Upper lobe of right lung (tissue), 1 donor: ENCODE measurements at regions not wholly inside any gene's neighbourhood (a gene's known extent, or its start where the extent isn't known, plus 50 kb on each side); places are given as distances from the start of the nearest gene placed in this dataset.

ENCODE experiments used
- ATAC-seq: fragments of 200-7000 bp; cut with Tn5 transposase; one replicate; pipeline ENCODE4 v1.9.1; 2020; ENCODE audit warnings: mild to moderate bottlenecking, moderate library complexity
- DNase-seq: peaks from one replicate; pipeline ENCODE4 v3.0.0-alpha.2; 2020
- H3K27ac ChIP-seq: fragments of 200-600 bp; one replicate; pipeline ENCODE4 v1.8.0; 2022
- H3K27me3 ChIP-seq: fragments of 200-600 bp; one replicate; pipeline ENCODE4 v1.8.0; 2022; ENCODE audit warnings: mild to moderate bottlenecking
- H3K36me3 ChIP-seq: fragments of 200-600 bp; one replicate; pipeline ENCODE4 v1.8.0; 2022
- H3K4me1 ChIP-seq: fragments of 200-600 bp; one replicate; pipeline ENCODE4 v1.8.0; 2022
- H3K4me3 ChIP-seq: fragments of 200-600 bp; one replicate; pipeline ENCODE4 v1.8.0; 2022; ENCODE audit warnings: mild to moderate bottlenecking
- H3K9me3 ChIP-seq: fragments of 200-600 bp; one replicate; pipeline ENCODE4 v1.8.0; 2022
- CTCF ChIP-seq: fragments of 200-600 bp; IDR thresholded peaks from one replicate; pipeline ENCODE4 v1.8.0; 2022; ENCODE audit warnings: antibody characterized with exemption
- intact Hi-C: fragments of 100-400 bp; cut with DNase I; formaldehyde crosslinking; loops from one replicate; pipeline ENCODE4 v1.11.0; 2022
- donor health status: DM: no; HTN: yes; CAD: no; lungs with severe emphysema.

GRCh38 chr12:19572920-19573558, 133.7 kb downstream of the AEBP2 start:
- peak; percentile 40 for TF ChIP-seq CTCF
- H3K27me3 ChIP-seq = no peaks in the 10 kb centered on the region
- peak; percentile 42 for ATAC-seq
- peak overlapping the region; percentile 27 for H3K27ac ChIP-seq
- no peaks in the 10 kb centered on the region for H3K36me3 ChIP-seq
- H3K4me3 ChIP-seq = no peak overlapping the region
- intact Hi-C loops = no loop called here
- DNase-seq = no peak
- H3K9me3 ChIP-seq = no peaks in the 10 kb centered on the region
- H3K4me1 ChIP-seq = peaks cover 29% of the 10 kb centered on the region

DNA sequence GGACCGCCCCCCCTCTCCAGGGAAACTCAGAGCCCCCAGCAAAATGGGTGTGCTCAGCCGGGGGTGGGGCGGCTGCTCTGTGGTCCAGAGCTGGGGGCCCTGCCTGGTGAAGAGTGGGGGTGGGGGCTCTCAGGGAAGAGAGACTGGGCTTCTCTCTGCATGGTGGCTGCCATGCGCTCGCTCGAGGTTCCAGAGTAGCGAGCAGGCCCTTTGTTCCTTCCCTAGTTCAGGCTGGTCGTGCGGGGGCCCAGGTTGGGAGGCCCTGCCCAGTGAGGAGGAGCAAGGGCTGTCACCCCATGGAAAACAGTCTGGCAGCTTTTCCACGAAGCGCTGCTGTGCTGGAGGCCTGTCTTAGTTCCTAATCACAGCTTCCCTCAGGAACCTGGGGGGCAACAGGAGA, 134.6 kb downstream of the AEBP2 start:
- no peaks in the 10 kb centered on the region for H3K36me3 ChIP-seq
- no peak for DNase-seq
- peak; percentile 15 for ATAC-seq
- no peaks in the 10 kb centered on the region for H3K27me3 ChIP-seq
- H3K4me1 ChIP-seq = peaks cover 29% of the 10 kb centered on the region
- intact Hi-C loops = no loop called here
- H3K9me3 ChIP-seq = no peaks in the 10 kb centered on the region
- no peak for TF ChIP-seq CTCF
- H3K27ac ChIP-seq = peak overlapping the region; percentile 49
- no peak overlapping the region for H3K4me3 ChIP-seq

DNA sequence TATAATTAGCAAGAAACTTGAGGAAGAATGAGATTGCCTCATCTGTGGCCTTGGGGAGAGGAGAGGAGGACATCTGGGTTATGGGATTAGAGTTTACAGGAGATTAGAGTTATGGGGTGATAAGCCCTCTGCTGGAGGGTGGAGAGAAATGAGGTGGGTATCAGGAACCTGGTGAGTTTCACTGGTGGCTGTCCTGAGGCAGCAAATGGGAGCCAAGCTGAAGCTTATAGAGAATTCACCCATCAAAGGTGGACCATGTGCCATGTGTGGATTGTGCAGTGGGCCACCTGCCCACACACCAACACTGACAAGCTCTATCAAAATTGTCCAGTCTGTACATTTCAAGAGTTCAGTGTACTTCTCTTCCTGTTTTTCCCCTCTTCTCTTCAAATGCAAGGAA, 135.3 kb downstream of the AEBP2 start:
- Histone ChIP-seq H3K27me3 (no peaks in the 10 kb centered on the region), H3K9me3 (no peaks in the 10 kb centered on the region), H3K4me3 (no peak overlapping the region), H3K27ac (peak overlapping the region; percentile 49), H3K4me1 (peaks cover 29% of the 10 kb centered on the region), H3K36me3 (no peaks in the 10 kb centered on the region)
- DNase-seq = no peak
- TF ChIP-seq CTCF = no peak
- intact Hi-C loops = no loop called here
- no peak for ATAC-seq

DNA sequence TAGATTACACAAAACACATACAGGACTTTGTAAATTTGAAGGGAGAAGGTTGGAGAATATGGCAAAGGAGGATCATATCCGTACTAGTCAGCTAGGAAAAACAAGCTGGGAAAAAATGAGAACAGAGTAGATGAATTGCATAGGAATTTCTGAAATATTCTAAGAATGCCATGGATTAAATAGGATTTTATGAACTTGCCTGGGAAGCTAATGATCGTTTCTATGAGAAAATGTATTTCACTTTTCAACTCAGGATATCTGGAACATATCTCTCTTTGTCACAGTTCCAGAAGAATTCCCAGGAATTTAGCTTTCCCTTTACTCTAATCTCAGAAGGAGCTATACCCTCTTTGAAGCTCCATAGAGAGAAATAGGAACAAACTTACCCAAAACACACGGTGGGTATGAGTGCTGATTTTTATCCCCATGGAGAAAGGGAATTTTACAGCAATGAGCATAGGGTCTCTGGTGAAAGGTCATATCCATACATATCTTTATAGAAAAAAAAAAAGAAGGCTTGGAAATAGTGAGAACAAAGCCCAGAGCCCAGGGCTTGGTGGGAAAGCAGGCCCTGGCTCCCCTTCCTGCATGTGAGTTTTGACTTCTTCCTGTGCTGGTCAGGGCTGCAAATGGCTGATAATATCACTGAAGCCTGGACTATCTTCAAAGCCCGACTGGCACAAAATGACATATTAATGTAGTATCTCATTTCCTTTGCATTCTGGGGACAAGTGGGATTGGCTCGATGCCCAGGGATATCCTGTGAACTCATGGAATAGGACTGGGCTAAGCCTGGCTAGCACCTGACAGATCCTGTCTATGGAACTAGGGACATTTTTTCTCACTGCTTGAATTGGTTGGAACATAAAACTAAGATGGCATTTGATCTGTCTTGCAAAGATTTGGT, 136.3 kb downstream of the AEBP2 start:
- H3K36me3 ChIP-seq = no peaks in the 10 kb centered on the region
- H3K4me1 ChIP-seq = peaks cover 29% of the 10 kb centered on the region
- peak; percentile 71 for ATAC-seq
- no peak for DNase-seq
- intact Hi-C loops = no loop called here
- no peaks in the 10 kb centered on the region for H3K9me3 ChIP-seq
- H3K27ac ChIP-seq = peak overlapping the region; percentile 49
- no peak for TF ChIP-seq CTCF
- H3K4me3 ChIP-seq = no peak overlapping the region
- no peaks in the 10 kb centered on the region for H3K27me3 ChIP-seq

GRCh38 chr12:19576506-19577280, 137.4 kb downstream of the AEBP2 start:
- DNase-seq (no peak), ATAC-seq (no peak)
- no peak for TF ChIP-seq CTCF
- no peak overlapping the region for H3K4me3 ChIP-seq
- H3K27ac ChIP-seq = peak overlapping the region; percentile 49
- H3K36me3 ChIP-seq = no peaks in the 10 kb centered on the region
- no peaks in the 10 kb centered on the region for H3K9me3 ChIP-seq
- H3K4me1 ChIP-seq = peaks cover 29% of the 10 kb centered on the region
- intact Hi-C loops = no loop called here
- no peaks in the 10 kb centered on the region for H3K27me3 ChIP-seq
